Thymus (tissue), 11 donors: ENCODE measurements at regions not wholly inside any gene's neighbourhood (a gene's known extent, or its start where the extent isn't known, plus 50 kb on each side); places are given as distances from the start of the nearest gene placed in this dataset.

Source experiments
- DNase-seq, 9 donors: peaks; one replicate each; pipeline ENCODE4 v3.0.0-alpha.2; 2013; ENCODE audit warnings: low spot score in 9 of 9, low read depth in 6 of 9, missing footprints in 1 of 9
- H3K27ac ChIP-seq, 2 donors: one replicate each; pipeline ENCODE4 v1.5.1; 2013; ENCODE audit warnings: control low read depth in 1 of 2, low read depth in 1 of 2, low read length in 1 of 2, mild to moderate bottlenecking in 1 of 2, moderate library complexity in 1 of 2
- H3K27me3 ChIP-seq, 2 donors: one replicate each; pipeline ENCODE4 v1.5.1; 2013; ENCODE audit warnings: low read length in 1 of 2; ENCODE audit not compliant: control insufficient read depth in 2 of 2, insufficient read depth in 1 of 2
- H3K36me3 ChIP-seq, 2 donors: one replicate each; pipeline ENCODE4 v1.5.1; 2013; ENCODE audit warnings: low read length in 1 of 2, mild to moderate bottlenecking in 1 of 2, moderate library complexity in 1 of 2; ENCODE audit not compliant: control insufficient read depth in 2 of 2, insufficient read depth in 2 of 2
- H3K4me1 ChIP-seq, 2 donors: one replicate each; pipeline ENCODE4 v1.5.1; 2013; ENCODE audit warnings: low read length in 2 of 2; ENCODE audit not compliant: control insufficient read depth in 2 of 2, insufficient read depth in 2 of 2
- H3K4me3 ChIP-seq, 2 donors: one replicate each; pipeline ENCODE4 v1.5.1; 2013; ENCODE audit warnings: low read length in 2 of 2, control low read depth in 1 of 2, mild to moderate bottlenecking in 1 of 2
- H3K9me3 ChIP-seq, 2 donors: one replicate each; pipeline ENCODE4 v1.5.1; 2013; ENCODE audit warnings: low read length in 1 of 2, mild to moderate bottlenecking in 1 of 2; ENCODE audit not compliant: control insufficient read depth in 2 of 2, insufficient read depth in 1 of 2
- WGBS: extraction: QIAGEN DNeasy Blood & Tissue Kit; methylation state at CpG from one replicate; pipeline ENCODE4 v1.1.7; 2013; 5-methylcytosine and 5-hydroxymethylcytosine counted together
- donor health status: healthy.

DNA sequence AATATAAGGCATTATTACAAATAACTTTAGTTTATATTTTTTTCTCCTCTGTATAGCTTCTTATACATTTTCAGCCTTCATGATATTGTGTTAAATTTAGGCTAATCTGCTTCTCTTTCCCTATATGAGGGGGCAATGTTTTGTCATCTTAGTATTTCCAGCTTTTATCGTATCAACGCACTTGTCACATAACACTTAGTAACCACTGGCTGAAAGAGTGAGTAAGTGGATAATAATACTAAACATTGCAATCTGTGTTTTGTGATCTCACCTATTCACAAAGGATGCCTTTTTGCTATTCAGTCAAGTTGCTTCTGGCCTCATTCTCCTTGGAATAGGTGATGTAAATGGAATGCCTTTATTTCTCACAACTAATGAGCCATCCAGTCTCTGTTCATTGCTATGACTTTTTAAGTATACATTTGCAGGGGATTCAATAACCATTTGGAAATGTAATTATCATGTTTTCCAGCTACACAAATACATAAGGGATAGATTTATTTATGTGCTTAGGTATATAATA, 260.9 kb downstream of the BMP4 start:
- H3K9me3 ChIP-seq: no peaks in the 10 kb centered on the region
- H3K27ac ChIP-seq: no peak overlapping the region
- no peaks in the 10 kb centered on the region for H3K27me3 ChIP-seq
- no peak overlapping the region for H3K4me3 ChIP-seq
- no peaks in the 10 kb centered on the region for H3K36me3 ChIP-seq
- H3K4me1 ChIP-seq: no peaks in the 10 kb centered on the region
- DNase-seq: no peak
- 99% methylated on average over 2 of the region's 2 CpGs for WGBS

DNA sequence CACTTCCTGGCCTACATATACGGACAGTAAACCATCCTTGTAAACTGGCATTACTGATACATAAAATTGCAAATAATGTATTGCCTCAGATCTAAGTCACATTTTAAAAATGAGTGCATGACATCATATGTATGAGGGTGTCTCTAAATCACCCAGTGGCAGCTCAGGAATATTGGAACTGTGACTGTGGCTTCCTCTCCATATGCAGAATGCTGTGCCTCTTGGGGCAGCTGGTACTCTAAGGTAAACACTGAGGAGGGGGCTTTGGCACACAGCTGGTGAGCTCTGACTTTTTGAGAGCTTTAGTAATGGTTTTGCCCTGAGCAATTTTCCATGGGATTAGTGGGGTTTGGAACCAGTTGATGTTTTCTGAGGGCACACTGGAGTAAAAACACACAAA, 263.7 kb downstream of the BMP4 start:
- no peaks in the 10 kb centered on the region for H3K4me1 ChIP-seq
- 84% methylated on average over 1 of the region's 1 CpG for WGBS
- no peak overlapping the region for H3K27ac ChIP-seq
- no peaks in the 10 kb centered on the region for H3K36me3 ChIP-seq
- DNase-seq: no peak
- H3K9me3 ChIP-seq: no peaks in the 10 kb centered on the region
- H3K27me3 ChIP-seq: no peaks in the 10 kb centered on the region
- H3K4me3 ChIP-seq: no peak overlapping the region

DNA sequence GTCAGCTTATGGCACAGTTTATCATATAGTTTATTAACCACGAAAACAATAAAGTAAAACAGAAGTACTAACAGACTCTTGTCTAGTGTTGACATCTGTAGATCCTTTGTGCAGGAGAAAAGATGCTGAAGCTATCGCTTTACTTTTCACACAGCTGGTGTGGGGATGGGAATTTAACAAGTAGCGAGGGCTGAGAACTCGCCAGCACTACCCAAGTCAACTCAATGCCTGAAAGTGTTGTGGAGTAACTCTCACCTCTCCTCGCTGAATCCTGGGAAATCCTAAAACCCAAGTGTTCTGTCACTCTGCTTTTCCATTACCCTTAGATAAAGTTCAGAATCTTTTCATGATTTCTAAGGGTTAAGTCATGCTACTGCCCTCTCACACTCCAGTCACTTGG, 264.2 kb downstream of the BMP4 start:
- H3K4me1 ChIP-seq: no peaks in the 10 kb centered on the region
- no peaks in the 10 kb centered on the region for H3K36me3 ChIP-seq
- no peak for DNase-seq
- WGBS: 94% methylated on average over 5 of the region's 5 CpGs
- H3K27me3 ChIP-seq: no peaks in the 10 kb centered on the region
- no peak overlapping the region for H3K4me3 ChIP-seq
- no peaks in the 10 kb centered on the region for H3K9me3 ChIP-seq
- no peak overlapping the region for H3K27ac ChIP-seq

DNA sequence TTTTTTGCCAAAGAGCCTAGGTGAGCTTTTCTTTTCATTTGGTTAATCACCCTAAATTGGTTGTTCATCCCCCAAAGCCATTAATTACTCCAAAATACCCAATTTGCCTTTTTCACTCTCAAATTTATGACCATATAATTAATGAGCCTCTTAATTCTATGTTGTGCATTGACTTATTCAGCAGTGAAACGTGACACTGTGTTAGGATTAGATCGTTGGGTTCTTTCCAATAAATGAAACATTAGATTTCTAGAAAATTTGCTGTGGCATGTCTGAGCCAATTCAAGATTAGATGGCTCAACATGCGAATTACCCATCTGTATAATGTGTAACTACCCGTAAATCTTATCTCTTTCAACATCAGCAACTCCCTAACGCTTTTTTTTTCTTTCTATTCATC, 273.4 kb downstream of the BMP4 start:
- 87% methylated on average over 5 of the region's 5 CpGs for WGBS
- H3K4me3 ChIP-seq: no peak overlapping the region
- no peaks in the 10 kb centered on the region for H3K9me3 ChIP-seq
- no peak for DNase-seq
- H3K27me3 ChIP-seq: no peaks in the 10 kb centered on the region
- no peak overlapping the region for H3K27ac ChIP-seq
- H3K4me1 ChIP-seq: no peaks in the 10 kb centered on the region
- no peaks in the 10 kb centered on the region for H3K36me3 ChIP-seq

- H3K4me1 ChIP-seq: no peaks in the 10 kb centered on the region
- H3K27ac ChIP-seq: no peak overlapping the region
- peaks cover 0 to 3% of the 10 kb centered on the region in 2 donors for H3K9me3 ChIP-seq
- DNase-seq: no peak
- 90% methylated on average over 2 of the region's 2 CpGs for WGBS
- H3K4me3 ChIP-seq: no peak overlapping the region
- H3K36me3 ChIP-seq: no peaks in the 10 kb centered on the region
- no peaks in the 10 kb centered on the region for H3K27me3 ChIP-seq
Measured at GRCh38 chr14:53672526-53672925, 284.1 kb downstream of the BMP4 start.

- H3K9me3 ChIP-seq: peaks cover 0 to 3% of the 10 kb centered on the region in 2 donors
- no peak overlapping the region for H3K4me3 ChIP-seq
- H3K27me3 ChIP-seq: no peaks in the 10 kb centered on the region
- no peaks in the 10 kb centered on the region for H3K36me3 ChIP-seq
- DNase-seq: no peak
- no peaks in the 10 kb centered on the region for H3K4me1 ChIP-seq
- H3K27ac ChIP-seq: no peak overlapping the region
Measured at GRCh38 chr14:53670701-53671100, 285.9 kb downstream of the BMP4 start.

GRCh38 chr14:53668897-53669296, 287.7 kb downstream of the BMP4 start:
- H3K9me3 ChIP-seq: no peaks in the 10 kb centered on the region
- 14% methylated on average over 5 of the region's 5 CpGs for WGBS
- H3K27ac ChIP-seq: no peak overlapping the region
- H3K4me1 ChIP-seq: no peaks in the 10 kb centered on the region
- DNase-seq: no peak
- no peaks in the 10 kb centered on the region for H3K27me3 ChIP-seq
- H3K4me3 ChIP-seq: no peak overlapping the region
- H3K36me3 ChIP-seq: no peaks in the 10 kb centered on the region

DNA sequence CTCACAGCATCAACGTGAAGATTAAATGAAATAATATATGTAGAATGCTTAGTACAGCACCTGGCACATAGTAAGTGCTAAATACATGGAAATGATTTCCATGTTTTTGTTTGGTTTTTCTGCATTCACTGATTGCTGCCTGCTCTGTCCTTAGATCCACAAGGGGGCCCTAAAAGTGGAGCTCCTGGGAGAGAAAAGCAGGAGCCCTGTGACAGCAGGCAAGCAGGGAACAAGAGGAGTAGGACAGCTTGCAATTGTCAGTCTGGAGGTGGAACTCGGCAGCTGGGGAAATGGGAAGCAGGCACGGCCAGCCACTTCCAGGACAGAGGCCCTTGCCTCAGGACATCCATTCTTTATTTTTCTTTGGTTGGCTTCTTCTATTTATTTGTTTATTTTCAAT, 292.9 kb downstream of the BMP4 start:
- no peak for DNase-seq
- H3K9me3 ChIP-seq: no peaks in the 10 kb centered on the region
- H3K27me3 ChIP-seq: no peaks in the 10 kb centered on the region
- no peaks in the 10 kb centered on the region for H3K36me3 ChIP-seq
- H3K27ac ChIP-seq: no peak overlapping the region
- H3K4me1 ChIP-seq: no peaks in the 10 kb centered on the region
- H3K4me3 ChIP-seq: no peak overlapping the region
- WGBS: 67% methylated on average over 3 of the region's 3 CpGs

GRCh38 chr14:53655080-53655785, 301.4 kb downstream of the BMP4 start:
- Histone ChIP-seq H3K27me3 (no peaks in the 10 kb centered on the region), H3K36me3 (no peaks in the 10 kb centered on the region), H3K4me3 (no peak overlapping the region), H3K27ac (no peak overlapping the region), H3K9me3 (no peaks in the 10 kb centered on the region), H3K4me1 (no peaks in the 10 kb centered on the region)
- DNase-seq: no peak
- WGBS: 79% methylated on average over 3 of the region's 3 CpGs
